ENCODE measurements at regions not wholly inside any gene's neighbourhood (a gene's known extent, or its start where the extent isn't known, plus 50 kb on each side); places are given as distances from the start of the nearest gene placed in this dataset.

- Histone ChIP-seq H3K4me3 (IDR thresholded peaks at IDR 0.05; ENCODE audit: insufficient read depth, low read depth, low read length) (no peak overlapping the region), H3K4me2 (peak overlapping the region; percentile 40; the same call in 1 of the 2 replicates), H2AFZ (ENCODE audit: low read depth) (no peak overlapping the region), H4K20me1 (ENCODE audit: insufficient read depth) (no peaks in the 10 kb centered on the region), H3K27ac (no peak overlapping the region), H3K79me2 (ENCODE audit: insufficient read depth, low read depth) (no peaks in the 10 kb centered on the region), H3K4me1 (ENCODE audit: low read depth, poor library complexity, severe bottlenecking) (peaks cover 31% of the 10 kb centered on the region), H3K36me3 (ENCODE audit: insufficient read depth) (no peaks in the 10 kb centered on the region), H3K9ac (no peak overlapping the region), H3K27me3 (ENCODE audit: insufficient read depth, low read depth) (no peaks in the 10 kb centered on the region)
- TF ChIP-seq, protein P1, sequence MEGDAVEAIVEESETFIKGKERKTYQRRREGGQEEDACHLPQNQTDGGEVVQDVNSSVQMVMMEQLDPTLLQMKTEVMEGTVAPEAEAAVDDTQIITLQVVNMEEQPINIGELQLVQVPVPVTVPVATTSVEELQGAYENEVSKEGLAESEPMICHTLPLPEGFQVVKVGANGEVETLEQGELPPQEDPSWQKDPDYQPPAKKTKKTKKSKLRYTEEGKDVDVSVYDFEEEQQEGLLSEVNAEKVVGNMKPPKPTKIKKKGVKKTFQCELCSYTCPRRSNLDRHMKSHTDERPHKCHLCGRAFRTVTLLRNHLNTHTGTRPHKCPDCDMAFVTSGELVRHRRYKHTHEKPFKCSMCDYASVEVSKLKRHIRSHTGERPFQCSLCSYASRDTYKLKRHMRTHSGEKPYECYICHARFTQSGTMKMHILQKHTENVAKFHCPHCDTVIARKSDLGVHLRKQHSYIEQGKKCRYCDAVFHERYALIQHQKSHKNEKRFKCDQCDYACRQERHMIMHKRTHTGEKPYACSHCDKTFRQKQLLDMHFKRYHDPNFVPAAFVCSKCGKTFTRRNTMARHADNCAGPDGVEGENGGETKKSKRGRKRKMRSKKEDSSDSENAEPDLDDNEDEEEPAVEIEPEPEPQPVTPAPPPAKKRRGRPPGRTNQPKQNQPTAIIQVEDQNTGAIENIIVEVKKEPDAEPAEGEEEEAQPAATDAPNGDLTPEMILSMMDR (conservative IDR thresholded peaks at IDR 0.05; ENCODE audit: low read depth, low read length): no peak
Measured at GRCh38 chr4:53767482-53767881, 176.2 kb upstream of the LNX1 start.

DNA sequence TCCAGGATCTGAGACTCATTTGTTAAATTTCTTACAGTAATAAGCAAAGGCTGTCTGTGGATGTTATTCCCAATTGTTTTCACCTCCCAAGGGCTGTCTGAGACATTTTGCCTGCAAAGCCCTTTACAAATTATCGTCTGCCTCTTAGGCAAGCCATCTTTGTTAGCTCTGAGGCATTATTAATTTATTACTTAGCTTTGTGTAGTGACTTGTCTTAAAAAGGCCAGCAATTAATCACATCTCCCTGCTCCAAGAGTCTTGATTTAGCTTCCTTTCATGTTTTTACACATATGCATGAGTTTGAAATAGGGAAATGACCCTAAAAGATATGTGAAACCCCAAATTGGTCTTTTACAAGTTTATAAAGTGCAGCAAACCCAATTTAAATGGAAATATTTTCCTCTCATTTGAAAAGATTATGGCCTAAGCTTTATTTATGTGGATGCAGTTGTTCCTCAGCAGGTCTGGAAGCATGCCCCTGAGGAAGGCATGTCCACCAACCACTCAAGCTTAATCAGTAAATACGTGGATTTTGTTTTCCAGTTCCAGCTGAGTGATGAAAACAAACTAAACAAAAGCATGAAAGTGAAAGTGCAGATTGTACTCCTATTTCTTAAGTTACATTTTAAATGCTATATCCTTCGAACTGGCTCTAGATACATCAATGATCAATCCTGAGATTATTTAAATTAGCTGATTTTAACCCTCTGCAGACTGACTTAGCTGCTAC is 173.6 kb upstream of the LNX1 start:
- H2AFZ ChIP-seq (ENCODE audit: low read depth): no peak overlapping the region
- no peak overlapping the region for H3K9ac ChIP-seq
- H3K27me3 ChIP-seq (ENCODE audit: insufficient read depth, low read depth): no peaks in the 10 kb centered on the region
- H3K27ac ChIP-seq: no peak overlapping the region
- H3K4me3 ChIP-seq (IDR thresholded peaks at IDR 0.05; ENCODE audit: insufficient read depth, low read depth, low read length): no peak overlapping the region
- H3K4me2 ChIP-seq: no peak overlapping the region
- no peaks in the 10 kb centered on the region for H3K36me3 ChIP-seq (ENCODE audit: insufficient read depth)
- peaks cover 31% of the 10 kb centered on the region for H3K4me1 ChIP-seq (ENCODE audit: low read depth, poor library complexity, severe bottlenecking)
- H4K20me1 ChIP-seq (ENCODE audit: insufficient read depth): no peaks in the 10 kb centered on the region
- TF ChIP-seq, protein P1 (conservative IDR thresholded peaks at IDR 0.05; ENCODE audit: low read depth, low read length): no peak
- H3K79me2 ChIP-seq (ENCODE audit: insufficient read depth, low read depth): no peaks in the 10 kb centered on the region

- H3K4me3 ChIP-seq (IDR thresholded peaks at IDR 0.05; ENCODE audit: insufficient read depth, low read depth, low read length): no peak overlapping the region
- no peaks in the 10 kb centered on the region for H3K79me2 ChIP-seq (ENCODE audit: insufficient read depth, low read depth)
- no peaks in the 10 kb centered on the region for H4K20me1 ChIP-seq (ENCODE audit: insufficient read depth)
- no peaks in the 10 kb centered on the region for H3K36me3 ChIP-seq (ENCODE audit: insufficient read depth)
- no peaks in the 10 kb centered on the region for H3K27me3 ChIP-seq (ENCODE audit: insufficient read depth, low read depth)
- H3K27ac ChIP-seq: no peak overlapping the region
- H3K4me1 ChIP-seq (ENCODE audit: low read depth, poor library complexity, severe bottlenecking): peaks cover 31% of the 10 kb centered on the region
- H3K4me2 ChIP-seq: no peak overlapping the region
- no peak overlapping the region for H3K9ac ChIP-seq
- TF ChIP-seq, protein P1 (conservative IDR thresholded peaks at IDR 0.05; ENCODE audit: low read depth, low read length): no peak
- no peak overlapping the region for H2AFZ ChIP-seq (ENCODE audit: low read depth)
Measured at GRCh38 chr4:53763813-53764597, 172.7 kb upstream of the LNX1 start.

GRCh38 chr4:53755656-53756055 is 164.4 kb upstream of the LNX1 start:
- Histone ChIP-seq H3K4me3 (IDR thresholded peaks at IDR 0.05; ENCODE audit: insufficient read depth, low read depth, low read length) (peak overlapping the region; percentile 21), H2AFZ (ENCODE audit: low read depth) (no peak overlapping the region), H3K79me2 (ENCODE audit: insufficient read depth, low read depth) (no peaks in the 10 kb centered on the region), H4K20me1 (ENCODE audit: insufficient read depth) (no peaks in the 10 kb centered on the region), H3K4me2 (no peak overlapping the region), H3K36me3 (ENCODE audit: insufficient read depth) (no peaks in the 10 kb centered on the region), H3K27ac (no peak overlapping the region), H3K9ac (no peak overlapping the region), H3K27me3 (ENCODE audit: insufficient read depth, low read depth) (no peaks in the 10 kb centered on the region), H3K4me1 (ENCODE audit: low read depth, poor library complexity, severe bottlenecking) (no peaks in the 10 kb centered on the region)
- TF ChIP-seq, protein P1 (conservative IDR thresholded peaks at IDR 0.05; ENCODE audit: low read depth, low read length): no peak
